SK-N-MC (cell line): ENCODE measurements at regions not wholly inside any gene's neighbourhood (a gene's known extent, or its start where the extent isn't known, plus 50 kb on each side); places are given as distances from the start of the nearest gene placed in this dataset.

Experiments
- EZH2 ChIP-seq: fragments of 200-600 bp; sonication (generic); IDR thresholded peaks from one replicate; pipeline ENCODE4 v1.6.1; 2017; ENCODE audit warnings: antibody characterized with exemption
- FOXP2 ChIP-seq: optimal IDR thresholded peaks from 2 replicates; pipeline ENCODE3; 2011; ENCODE audit warnings: mild to moderate bottlenecking, moderate library complexity; ENCODE audit not compliant: insufficient read depth; ENCODE audit errors: extremely low read length, control extremely low read depth
- POLR2AphosphoS5 ChIP-seq: IDR thresholded peaks from 2 replicates; pipeline ENCODE4 v1.6.1; 2012; ENCODE audit warnings: mild to moderate bottlenecking, low read depth, low read length, borderline replicate concordance

DNA sequence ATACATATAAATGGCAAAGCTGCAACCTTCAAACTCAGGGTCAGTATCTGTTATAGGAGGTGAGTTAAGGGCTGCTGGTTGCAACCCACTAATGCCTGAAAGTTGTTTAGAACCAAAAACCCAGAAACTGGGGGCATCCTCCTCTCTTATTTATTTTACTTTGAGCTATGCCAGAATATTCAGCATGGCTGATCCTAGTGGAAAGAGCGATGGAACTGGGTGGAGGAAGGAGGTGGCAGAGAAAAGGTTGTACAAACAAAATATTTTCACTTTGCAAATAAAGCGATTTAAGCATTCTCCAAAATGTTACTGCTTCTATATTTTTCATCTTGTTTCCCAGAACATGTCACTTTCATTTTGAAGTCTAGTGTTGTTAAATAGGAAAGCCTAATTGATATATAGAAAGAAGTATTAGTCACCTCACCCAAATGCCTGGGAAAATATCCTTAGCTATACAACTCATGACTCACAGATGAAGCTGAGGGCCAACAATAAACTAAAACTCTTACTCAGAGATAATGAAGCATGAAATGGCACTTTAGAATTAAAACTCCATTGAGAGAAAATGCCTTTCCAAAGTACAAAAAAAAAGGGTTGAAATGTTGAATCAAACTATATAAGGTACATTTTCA, 251.4 kb upstream of the UBE2E3 start:
- TF ChIP-seq EZH2 (no peak), POLR2AphosphoS5 (no peak), FOXP2 (no peak)
